ENCODE measurements at regions not wholly inside any gene's neighbourhood (a gene's known extent, or its start where the extent isn't known, plus 50 kb on each side); places are given as distances from the start of the nearest gene placed in this dataset.

DNA sequence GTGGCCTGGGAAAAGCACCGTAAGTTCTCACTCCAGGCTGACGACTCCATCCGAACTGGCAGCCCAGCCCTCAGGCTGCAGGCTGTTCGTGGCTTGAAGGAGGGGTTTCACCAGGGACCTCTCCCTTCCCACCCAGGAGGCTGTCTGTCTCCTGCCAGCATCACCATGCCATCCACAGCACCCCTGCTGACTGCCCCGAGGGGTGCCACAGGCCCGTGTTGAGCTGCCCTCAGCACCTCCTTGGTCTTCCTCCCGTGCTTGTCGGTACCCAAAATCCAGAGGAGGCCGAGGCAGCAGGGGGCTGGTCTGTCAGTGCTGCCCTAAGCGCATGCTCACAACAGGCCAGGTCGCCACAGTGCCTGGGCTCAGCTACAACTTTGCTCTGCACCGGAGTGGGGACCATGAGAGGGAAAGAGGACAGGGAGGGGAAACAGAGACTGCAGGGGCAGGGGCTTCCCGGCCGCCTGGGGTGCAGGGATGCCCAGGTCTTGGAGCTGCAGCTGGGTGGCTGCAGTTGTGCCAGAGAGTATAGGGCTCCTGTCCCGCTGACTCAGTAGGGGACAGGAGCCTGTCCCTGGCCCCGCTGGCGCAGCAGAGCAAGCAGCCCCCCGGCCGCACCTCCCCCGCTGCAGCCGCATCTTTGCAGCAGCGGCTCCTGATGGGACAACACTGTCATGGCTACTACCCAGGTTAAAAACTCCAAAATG lies 963.7 kb upstream of the CRIM1 start:
- TF ChIP-seq CTCF (conservative IDR thresholded peaks at IDR 0.05; ENCODE audit: low read length), result no peak
- no peak for TF ChIP-seq EZH2phosphoT487 (IDR thresholded peaks at IDR 0.05; ENCODE audit: borderline replicate concordance)
